ENCODE measurements at regions not wholly inside any gene's neighbourhood (a gene's known extent, or its start where the extent isn't known, plus 50 kb on each side); places are given as distances from the start of the nearest gene placed in this dataset.

DNA sequence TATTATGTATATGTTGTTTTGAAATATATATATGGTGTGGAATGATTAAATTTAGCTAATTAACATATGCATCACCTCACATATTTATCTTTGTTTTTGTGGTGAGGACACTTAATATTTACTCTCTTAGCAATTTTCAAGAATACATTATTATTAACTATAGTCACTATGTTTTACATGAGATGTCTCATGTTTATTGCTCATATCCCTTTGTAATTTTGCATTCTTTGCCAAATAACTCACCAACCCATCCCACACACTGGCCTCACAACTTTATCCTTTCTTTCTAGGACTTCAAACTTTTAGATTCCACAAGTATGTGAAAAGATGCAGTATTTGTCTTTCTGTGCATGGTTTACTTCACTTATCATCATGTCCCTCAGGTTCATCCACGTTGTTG is 950.2 kb upstream of the CADM2 start:
- Histone ChIP-seq H3K4me1 (ENCODE audit: insufficient read depth, low read length, poor library complexity, severe bottlenecking) (no peaks in the 10 kb centered on the region), H3F3A (ENCODE audit: low read depth) (no peaks in the 10 kb centered on the region), H3K36me3 (ENCODE audit: insufficient read depth, low read length) (no peaks in the 10 kb centered on the region), H3K4me3 (ENCODE audit: low read length, poor library complexity, severe bottlenecking) (no peak overlapping the region), H3K4me2 (ENCODE audit: low read depth, low read length, poor library complexity, severe bottlenecking) (no peak overlapping the region), H3K27me3 (ENCODE audit: insufficient read depth, low read length, poor library complexity, severe bottlenecking) (no peaks in the 10 kb centered on the region), H4K20me1 (ENCODE audit: insufficient read depth, low read length, poor library complexity, severe bottlenecking) (no peaks in the 10 kb centered on the region), H3K9ac (ENCODE audit: low read depth, low read length, poor library complexity, severe bottlenecking) (no peak overlapping the region), H3K9me2 (replicated peaks; ENCODE audit: low read depth, low read length) (0 out of 2 replicates have a peak, but pooled peaks cover 4% of the 10 kb centered on the region), H2AFZ (ENCODE audit: low read length) (no peak overlapping the region), H3K9me3 (ENCODE audit: insufficient read depth, low read depth, low read length) (no peaks in the 10 kb centered on the region), H3K79me2 (ENCODE audit: insufficient read depth, low read length) (no peaks in the 10 kb centered on the region)
- TF ChIP-seq, protein P1, sequence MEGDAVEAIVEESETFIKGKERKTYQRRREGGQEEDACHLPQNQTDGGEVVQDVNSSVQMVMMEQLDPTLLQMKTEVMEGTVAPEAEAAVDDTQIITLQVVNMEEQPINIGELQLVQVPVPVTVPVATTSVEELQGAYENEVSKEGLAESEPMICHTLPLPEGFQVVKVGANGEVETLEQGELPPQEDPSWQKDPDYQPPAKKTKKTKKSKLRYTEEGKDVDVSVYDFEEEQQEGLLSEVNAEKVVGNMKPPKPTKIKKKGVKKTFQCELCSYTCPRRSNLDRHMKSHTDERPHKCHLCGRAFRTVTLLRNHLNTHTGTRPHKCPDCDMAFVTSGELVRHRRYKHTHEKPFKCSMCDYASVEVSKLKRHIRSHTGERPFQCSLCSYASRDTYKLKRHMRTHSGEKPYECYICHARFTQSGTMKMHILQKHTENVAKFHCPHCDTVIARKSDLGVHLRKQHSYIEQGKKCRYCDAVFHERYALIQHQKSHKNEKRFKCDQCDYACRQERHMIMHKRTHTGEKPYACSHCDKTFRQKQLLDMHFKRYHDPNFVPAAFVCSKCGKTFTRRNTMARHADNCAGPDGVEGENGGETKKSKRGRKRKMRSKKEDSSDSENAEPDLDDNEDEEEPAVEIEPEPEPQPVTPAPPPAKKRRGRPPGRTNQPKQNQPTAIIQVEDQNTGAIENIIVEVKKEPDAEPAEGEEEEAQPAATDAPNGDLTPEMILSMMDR (conservative IDR thresholded peaks at IDR 0.05; ENCODE audit: low read length): no peak
- TF ChIP-seq EZH2phosphoT487 (IDR thresholded peaks at IDR 0.05; ENCODE audit: borderline replicate concordance): no peak

DNA sequence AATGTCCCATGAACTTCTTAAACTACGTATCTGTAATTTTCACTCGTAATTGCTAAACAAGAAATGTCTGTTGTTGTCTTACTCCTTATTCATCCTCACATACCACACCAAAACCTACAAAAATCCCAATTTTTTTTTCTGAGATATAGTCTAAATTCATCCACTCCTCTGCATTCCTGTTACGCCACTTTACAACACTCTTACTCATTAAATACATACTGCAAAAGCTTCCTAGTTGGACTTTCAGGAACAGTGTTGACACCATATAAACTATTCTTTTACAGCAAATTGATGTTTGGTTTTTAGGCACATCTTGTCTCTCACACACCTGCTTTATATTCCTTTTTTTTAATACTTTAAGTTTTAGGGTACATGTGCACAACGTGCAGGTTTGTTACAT is 934.9 kb upstream of the CADM2 start:
- no peak overlapping the region for H3K4me2 ChIP-seq (ENCODE audit: low read depth, low read length, poor library complexity, severe bottlenecking)
- no peak for TF ChIP-seq EZH2phosphoT487 (IDR thresholded peaks at IDR 0.05; ENCODE audit: borderline replicate concordance)
- TF ChIP-seq, protein P1 (conservative IDR thresholded peaks at IDR 0.05; ENCODE audit: low read length): no peak
- no peaks in the 10 kb centered on the region for H3K9me2 ChIP-seq (replicated peaks; ENCODE audit: low read depth, low read length)
- no peaks in the 10 kb centered on the region for H3K4me1 ChIP-seq (ENCODE audit: insufficient read depth, low read length, poor library complexity, severe bottlenecking)
- no peak overlapping the region for H3K4me3 ChIP-seq (ENCODE audit: low read length, poor library complexity, severe bottlenecking)
- H3K36me3 ChIP-seq (ENCODE audit: insufficient read depth, low read length): no peaks in the 10 kb centered on the region
- no peak overlapping the region for H2AFZ ChIP-seq (ENCODE audit: low read length)
- no peaks in the 10 kb centered on the region for H3K79me2 ChIP-seq (ENCODE audit: insufficient read depth, low read length)
- H4K20me1 ChIP-seq (ENCODE audit: insufficient read depth, low read length, poor library complexity, severe bottlenecking): no peaks in the 10 kb centered on the region
- no peaks in the 10 kb centered on the region for H3K27me3 ChIP-seq (ENCODE audit: insufficient read depth, low read length, poor library complexity, severe bottlenecking)
- no peaks in the 10 kb centered on the region for H3K9me3 ChIP-seq (ENCODE audit: insufficient read depth, low read depth, low read length)
- no peak overlapping the region for H3K9ac ChIP-seq (ENCODE audit: low read depth, low read length, poor library complexity, severe bottlenecking)
- no peaks in the 10 kb centered on the region for H3F3A ChIP-seq (ENCODE audit: low read depth)

DNA sequence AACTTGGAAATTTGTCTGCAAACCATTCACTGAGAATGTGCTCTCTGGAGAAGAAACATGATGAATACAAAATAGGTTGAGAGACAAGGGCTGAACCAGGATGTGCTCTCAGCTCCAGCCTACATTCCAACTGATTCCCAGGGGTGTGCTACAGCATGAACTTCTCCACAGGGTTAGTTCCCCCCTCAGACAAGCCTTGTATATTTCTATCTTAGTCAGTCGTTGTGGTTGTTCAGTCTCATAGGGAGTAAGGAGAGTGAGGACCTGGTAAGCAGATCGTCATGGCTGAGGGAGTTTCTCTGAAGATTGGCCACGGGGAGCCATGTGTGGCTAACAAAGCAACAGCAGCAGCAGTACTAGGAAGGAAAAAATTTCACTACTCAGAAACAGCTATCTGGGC is 919.7 kb upstream of the CADM2 start:
- Histone ChIP-seq H3K9ac (ENCODE audit: low read depth, low read length, poor library complexity, severe bottlenecking) (no peak overlapping the region), H2AFZ (ENCODE audit: low read length) (no peak overlapping the region), H3K4me1 (ENCODE audit: insufficient read depth, low read length, poor library complexity, severe bottlenecking) (no peaks in the 10 kb centered on the region)

More for the DNA sequence above, 919.7 kb upstream of the CADM2 start:
- no peaks in the 10 kb centered on the region for H3K27me3 ChIP-seq (ENCODE audit: insufficient read depth, low read length, poor library complexity, severe bottlenecking)
- no peaks in the 10 kb centered on the region for H3K9me2 ChIP-seq (replicated peaks; ENCODE audit: low read depth, low read length)
- no peak overlapping the region for H3K4me3 ChIP-seq (ENCODE audit: low read length, poor library complexity, severe bottlenecking)
- no peaks in the 10 kb centered on the region for H3K9me3 ChIP-seq (ENCODE audit: insufficient read depth, low read depth, low read length)
- no peak overlapping the region for H3K4me2 ChIP-seq (ENCODE audit: low read depth, low read length, poor library complexity, severe bottlenecking)
- H3K79me2 ChIP-seq (ENCODE audit: insufficient read depth, low read length): no peaks in the 10 kb centered on the region
- TF ChIP-seq EZH2phosphoT487 (IDR thresholded peaks at IDR 0.05; ENCODE audit: borderline replicate concordance): no peak
- TF ChIP-seq, protein P1 (conservative IDR thresholded peaks at IDR 0.05; ENCODE audit: low read length): no peak
- H3K36me3 ChIP-seq (ENCODE audit: insufficient read depth, low read length): no peaks in the 10 kb centered on the region
- no peaks in the 10 kb centered on the region for H4K20me1 ChIP-seq (ENCODE audit: insufficient read depth, low read length, poor library complexity, severe bottlenecking)
- no peaks in the 10 kb centered on the region for H3F3A ChIP-seq (ENCODE audit: low read depth)
